Astrocyte of the cerebellum (primary cell): ENCODE measurements at regions not wholly inside any gene's neighbourhood (a gene's known extent, or its start where the extent isn't known, plus 50 kb on each side); places are given as distances from the start of the nearest gene placed in this dataset.
"Not testable (repeated sequence)": the region's sequence is repeated elsewhere in the genome, so short reads cannot be mapped to it uniquely, and the experiment has no call there.

ENCODE experiments used
- DNase-seq: peaks from one replicate; pipeline ENCODE4 v3.0.0-alpha.2; 2011; ENCODE audit warnings: low read depth
- H3K4me3 ChIP-seq: 2 replicates; pipeline ENCODE4 v1.5.1; 2011; ENCODE audit warnings: mild to moderate bottlenecking, low read depth, low read length, moderate library complexity
- CTCF ChIP-seq: IDR thresholded peaks from 2 replicates; pipeline ENCODE4 v1.5.1; 2012; ENCODE audit warnings: low read length, low read depth, moderate library complexity, mild to moderate bottlenecking; ENCODE audit errors: missing control alignments
- in situ Hi-C: cut with HindIII; loops from 2 replicates; pipeline ENCODE4 v1.10.0; 2017; ENCODE audit warnings: low sequenced_read_pairs

DNA sequence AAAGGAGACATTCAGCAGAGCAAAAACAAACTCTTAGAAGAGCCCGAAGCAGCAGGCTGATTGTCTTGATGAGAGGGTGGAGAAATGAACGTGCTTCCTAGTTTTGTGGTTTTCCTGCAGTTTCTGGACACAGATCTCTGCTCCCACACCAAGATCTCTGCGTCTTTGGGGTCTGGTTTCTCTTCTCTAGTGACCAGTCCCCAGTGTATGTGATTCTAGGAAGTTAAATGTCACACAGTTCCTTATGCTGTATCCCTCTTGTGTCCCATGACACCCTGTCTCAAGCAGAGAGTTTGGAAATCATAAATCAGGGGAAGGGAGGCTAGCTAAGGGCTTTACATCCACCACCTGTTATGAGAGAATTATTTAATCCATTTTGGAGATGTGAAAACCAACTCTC is 55.4 kb upstream of the KLF14 start:
- H3K4me3 ChIP-seq, result no peak overlapping the region
- in situ Hi-C loops, result no loop called here
- no peak for TF ChIP-seq CTCF
- no peak for DNase-seq

DNA sequence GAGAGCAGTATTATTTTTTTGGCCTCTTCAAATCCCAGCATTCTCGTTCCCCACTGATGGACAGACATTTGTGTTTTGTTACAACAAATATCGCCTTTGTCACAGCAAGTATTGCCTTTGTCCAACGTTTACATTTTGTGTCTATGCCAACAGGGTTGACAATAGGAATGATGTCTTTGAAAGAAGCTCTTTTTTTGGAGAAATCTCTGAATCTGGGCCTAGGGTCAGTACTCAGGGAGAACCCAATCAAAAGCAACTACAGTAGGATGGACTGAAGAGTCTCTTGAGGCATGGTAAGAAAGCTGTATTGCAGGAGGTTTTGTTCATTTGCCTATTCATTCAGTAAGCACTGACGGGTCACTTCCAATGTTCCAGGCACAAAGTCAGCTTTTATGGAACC is 57.7 kb upstream of the KLF14 start:
- DNase-seq, result no peak
- in situ Hi-C loops, result no loop called here
- H3K4me3 ChIP-seq, result no peak overlapping the region
- TF ChIP-seq CTCF, result no peak

DNA sequence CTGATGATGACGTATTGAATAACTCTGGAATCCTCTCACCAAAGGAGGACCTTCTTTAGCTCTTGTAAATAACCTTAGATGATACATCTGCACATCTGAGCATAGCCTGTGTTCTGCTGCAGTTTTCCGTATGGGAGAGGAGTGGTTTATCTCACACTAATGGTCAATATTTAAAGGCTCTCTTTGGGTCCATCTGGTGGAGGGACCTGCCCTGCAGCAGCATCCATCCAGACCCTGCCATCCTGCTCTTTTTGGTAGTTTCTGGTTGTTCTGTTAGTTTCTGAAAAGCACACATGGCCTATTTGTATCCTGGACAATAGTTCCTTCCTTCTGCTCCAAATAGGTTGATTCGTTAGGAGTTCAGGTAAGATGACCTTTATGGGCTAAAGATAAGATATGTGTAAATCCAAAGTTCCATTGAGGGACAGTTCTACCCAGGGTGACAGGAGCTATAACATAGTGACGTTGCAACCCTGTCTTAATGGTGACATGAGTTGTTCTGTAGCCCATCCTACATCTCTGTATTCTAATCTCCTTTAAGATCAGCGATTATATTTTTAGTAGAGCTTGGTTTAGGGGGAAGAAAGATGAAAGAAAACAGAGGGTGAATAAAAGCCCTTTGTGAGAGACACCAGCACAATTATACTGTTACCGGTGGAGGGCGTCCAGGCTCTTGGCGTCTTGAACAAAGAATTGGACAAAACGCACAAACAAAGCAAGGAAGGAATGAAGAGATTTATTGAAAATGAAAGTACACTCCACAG is 60.0 kb upstream of the KLF14 start:
- peak; percentile 36 for TF ChIP-seq CTCF
- in situ Hi-C loops, result no loop called here
- H3K4me3 ChIP-seq, result no peak overlapping the region

DNA sequence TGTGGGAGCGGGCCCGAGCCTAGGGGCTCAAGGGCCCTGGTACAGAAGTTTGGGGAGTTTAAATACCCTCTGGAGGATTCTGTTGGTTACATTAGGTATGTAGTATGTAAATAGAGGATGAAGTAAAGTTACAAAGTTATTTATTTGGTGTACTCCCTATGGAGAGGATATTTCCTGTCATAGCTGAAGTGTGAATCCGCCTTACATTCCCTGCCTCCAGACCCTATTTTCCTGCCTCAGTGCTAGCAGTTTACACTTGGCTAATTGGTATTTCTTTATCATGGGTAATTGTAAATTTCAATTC is 60.6 kb upstream of the KLF14 start:
- in situ Hi-C loops, result no loop called here
- DNase-seq, result no peak
- H3K4me3 ChIP-seq, result peak overlapping the region; percentile 8
- no peak for TF ChIP-seq CTCF

More for the DNA sequence above, 60.0 kb upstream of the KLF14 start:
- peak; percentile 39 for DNase-seq

- in situ Hi-C loops, result not testable (repeated sequence)
Measured at GRCh38 chr7:130796425-130796824, 62.4 kb upstream of the KLF14 start.

GRCh38 chr7:130803127-130803526 is 69.1 kb upstream of the KLF14 start:
- in situ Hi-C loops, result no loop called here
- no peak for TF ChIP-seq CTCF
- H3K4me3 ChIP-seq, result no peak overlapping the region
- no peak for DNase-seq

More at GRCh38 chr7:130796425-130796824, 62.4 kb upstream of the KLF14 start:
- not testable (repeated sequence) for H3K4me3 ChIP-seq, DNase-seq

DNA sequence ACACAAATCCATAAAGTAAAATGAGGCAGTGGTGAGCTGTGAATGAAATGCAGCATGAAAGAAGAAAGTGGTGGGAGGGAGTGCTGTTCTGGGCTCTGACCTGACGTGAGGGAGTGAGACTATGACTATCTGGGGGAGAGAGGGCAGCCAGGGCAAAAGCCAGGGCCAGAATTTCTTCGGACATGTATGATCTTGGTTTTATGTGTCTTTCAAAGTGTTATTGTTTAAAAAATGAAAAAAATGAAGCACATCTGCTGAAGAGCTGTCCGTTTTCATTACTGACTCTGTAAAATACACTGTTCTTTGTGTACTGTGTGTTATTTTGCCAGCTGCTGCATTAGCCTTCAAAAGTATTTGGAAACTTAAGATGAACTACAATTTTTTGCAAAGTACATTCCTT is 70.2 kb upstream of the KLF14 start:
- H3K4me3 ChIP-seq, result no peak overlapping the region
- DNase-seq, result no peak
- in situ Hi-C loops, result no loop called here
- TF ChIP-seq CTCF, result no peak

DNA sequence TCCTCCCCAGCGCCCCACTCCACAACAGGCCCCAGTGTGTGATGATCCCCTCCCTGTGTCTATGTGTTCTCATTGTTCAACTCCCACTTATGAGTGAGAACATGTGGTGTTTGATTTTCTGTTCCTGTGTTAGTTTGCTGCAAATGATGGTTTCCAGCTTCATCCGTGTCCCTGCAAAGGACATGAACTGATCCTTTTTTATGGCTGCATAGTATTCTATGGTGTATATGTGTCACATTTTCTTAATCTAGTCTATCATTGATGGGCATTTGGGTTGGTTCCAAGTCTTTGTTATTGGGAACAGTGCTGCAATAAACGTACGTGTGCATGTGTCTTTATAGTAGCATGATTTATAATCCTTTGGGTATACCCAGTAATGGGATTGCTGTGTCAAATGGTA is 78.8 kb upstream of the KLF14 start:
- H3K4me3 ChIP-seq, in situ Hi-C loops, DNase-seq: not testable (repeated sequence)
